ENCODE measurements at regions not wholly inside any gene's neighbourhood (a gene's known extent, or its start where the extent isn't known, plus 50 kb on each side); places are given as distances from the start of the nearest gene placed in this dataset.

- CTCF ChIA-PET = interaction anchor here (1.2 kb wide), 1 partner anchor 989 kb away, joined by 3 read pairs; no protein-coding TSS in a partner anchor
- TF ChIP-seq ZNF473 (tag by site-specific recombination; IDR thresholded peaks at IDR 0.05) (no peak), ZNF324 (tag by site-specific recombination; IDR thresholded peaks at IDR 0.05) (no peak), ZNF394 (tag by site-specific recombination; IDR thresholded peaks at IDR 0.05; ENCODE audit: borderline replicate concordance) (no peak), ZNF776 (tag by site-specific recombination; IDR thresholded peaks at IDR 0.05; ENCODE audit: borderline replicate concordance) (no peak), ZNF530 (tag by site-specific recombination; IDR thresholded peaks at IDR 0.05; ENCODE audit: low read depth) (no peak), ZNF211 (tag by site-specific recombination; IDR thresholded peaks at IDR 0.05; ENCODE audit: low read depth) (no peak), ZNF549 (tag by site-specific recombination; IDR thresholded peaks at IDR 0.05) (no peak), ZNF174 (tag by site-specific recombination; IDR thresholded peaks at IDR 0.05) (no peak), ZNF362 (tag by site-specific recombination; IDR thresholded peaks at IDR 0.05) (no peak), ZNF639 (tag by site-specific recombination; IDR thresholded peaks at IDR 0.05) (no peak), BCL11B (tag by site-specific recombination; IDR thresholded peaks at IDR 0.05; ENCODE audit: low read depth) (no peak), ZNF624 (tag by site-specific recombination; IDR thresholded peaks at IDR 0.05) (no peak), ZBTB11 (tag by site-specific recombination; conservative IDR thresholded peaks at IDR 0.05; ENCODE audit: low read depth) (no peak), HOXC10 (CRISPR knock-in tag; IDR thresholded peaks at IDR 0.05) (no peak), KLF7 (tag by site-specific recombination; IDR thresholded peaks at IDR 0.05; ENCODE audit: borderline replicate concordance) (no peak), ZIC2 (tag by site-specific recombination; IDR thresholded peaks at IDR 0.05) (no peak)
These were observed 1509.1 kb downstream of the REEP3 start for GRCh38 chr10:65030263-65030662.

GRCh38 chr10:65032867-65033769 is 1511.9 kb downstream of the REEP3 start:
- Histone ChIP-seq H3K36me3 (ENCODE audit: control insufficient read depth in 2 of 2, insufficient read depth in 1 of 2, low read length in 2 of 2) (no peaks in the 10 kb centered on the region), H3K4me3 (ENCODE audit: low read depth, low read length) (no peak overlapping the region), H3K9me3 (ENCODE audit: control insufficient read depth, insufficient read depth, low read depth, low read length) (no peaks in the 10 kb centered on the region), H3K27ac (ENCODE audit: extremely low read depth, low read depth, low read length) (no peak overlapping the region), H3K4me1 (ENCODE audit: control insufficient read depth, insufficient read depth, low read length) (no peaks in the 10 kb centered on the region)
- POLR2A ChIA-PET = no interaction called here
- CTCF ChIA-PET = no interaction called here
- TF ChIP-seq SALL2 (tag by site-specific recombination; IDR thresholded peaks at IDR 0.05; ENCODE audit: borderline replicate concordance) (no peak), SP7 (tag by site-specific recombination; IDR thresholded peaks at IDR 0.05) (no peak), ZNF529 (tag by site-specific recombination; IDR thresholded peaks at IDR 0.05; ENCODE audit: insufficient replicate concordance) (no peak), HIC1 (tag by site-specific recombination; IDR thresholded peaks at IDR 0.05) (no peak), ZNF621 (tag by site-specific recombination; IDR thresholded peaks at IDR 0.05) (no peak), ZNF692 (tag by site-specific recombination; IDR thresholded peaks at IDR 0.05) (no peak), ZSCAN18 (tag by site-specific recombination; IDR thresholded peaks at IDR 0.05) (no peak)

More at GRCh38 chr10:65030263-65030662, 1509.1 kb downstream of the REEP3 start:
- H3K27ac ChIP-seq (ENCODE audit: extremely low read depth, low read depth, low read length) = no peak overlapping the region
- no peak overlapping the region for H3K4me3 ChIP-seq (ENCODE audit: low read depth, low read length)
- H3K36me3 ChIP-seq (ENCODE audit: control insufficient read depth in 2 of 2, insufficient read depth in 1 of 2, low read length in 2 of 2) = no peaks in the 10 kb centered on the region
- H3K9me3 ChIP-seq (ENCODE audit: control insufficient read depth, insufficient read depth, low read depth, low read length) = no peaks in the 10 kb centered on the region
- POLR2A ChIA-PET = no interaction called here
- H3K4me1 ChIP-seq (ENCODE audit: control insufficient read depth, insufficient read depth, low read length) = no peaks in the 10 kb centered on the region
